ENCODE measurements at regions not wholly inside any gene's neighbourhood (a gene's known extent, or its start where the extent isn't known, plus 50 kb on each side); places are given as distances from the start of the nearest gene placed in this dataset.
"Not testable (repeated sequence)": the region's sequence is repeated elsewhere in the genome, so short reads cannot be mapped to it uniquely, and the experiment has no call there.

- not testable (repeated sequence) for DNase-seq (ENCODE audit: low spot score); H3K27me3 Mint-ChIP-seq (ENCODE audit: unreplicated experiment); H3K4me3 Mint-ChIP-seq (ENCODE audit: unreplicated experiment); H3K9me3 Mint-ChIP-seq (ENCODE audit: unreplicated experiment); H3K27ac Mint-ChIP-seq (ENCODE audit: unreplicated experiment); H3K36me3 Mint-ChIP-seq (ENCODE audit: low read depth, unreplicated experiment); H3K4me1 Mint-ChIP-seq (ENCODE audit: unreplicated experiment)
Observed at GRCh38 chr17:22044706-22045246, 352.5 kb downstream of the KCNJ18 start.

GRCh38 chr17:22047521-22047920 lies 355.2 kb downstream of the KCNJ18 start:
- not testable (repeated sequence) for H3K4me1 Mint-ChIP-seq (ENCODE audit: unreplicated experiment); H3K4me3 Mint-ChIP-seq (ENCODE audit: unreplicated experiment); H3K27ac Mint-ChIP-seq (ENCODE audit: unreplicated experiment); H3K27me3 Mint-ChIP-seq (ENCODE audit: unreplicated experiment); H3K36me3 Mint-ChIP-seq (ENCODE audit: low read depth, unreplicated experiment); H3K9me3 Mint-ChIP-seq (ENCODE audit: unreplicated experiment); DNase-seq (ENCODE audit: low spot score)

GRCh38 chr17:22048226-22048625 lies 355.9 kb downstream of the KCNJ18 start:
- not testable (repeated sequence) for H3K27me3 Mint-ChIP-seq (ENCODE audit: unreplicated experiment); H3K27ac Mint-ChIP-seq (ENCODE audit: unreplicated experiment); DNase-seq (ENCODE audit: low spot score); H3K4me1 Mint-ChIP-seq (ENCODE audit: unreplicated experiment); H3K9me3 Mint-ChIP-seq (ENCODE audit: unreplicated experiment); H3K36me3 Mint-ChIP-seq (ENCODE audit: low read depth, unreplicated experiment); H3K4me3 Mint-ChIP-seq (ENCODE audit: unreplicated experiment)

- not testable (repeated sequence) for H3K36me3 Mint-ChIP-seq (ENCODE audit: low read depth, unreplicated experiment); DNase-seq (ENCODE audit: low spot score); H3K27ac Mint-ChIP-seq (ENCODE audit: unreplicated experiment); H3K4me1 Mint-ChIP-seq (ENCODE audit: unreplicated experiment); H3K4me3 Mint-ChIP-seq (ENCODE audit: unreplicated experiment); H3K27me3 Mint-ChIP-seq (ENCODE audit: unreplicated experiment); H3K9me3 Mint-ChIP-seq (ENCODE audit: unreplicated experiment)
Observed at GRCh38 chr17:22050766-22051165, 358.4 kb downstream of the KCNJ18 start.

GRCh38 chr17:22052715-22053114 lies 360.4 kb downstream of the KCNJ18 start:
- H3K9me3 Mint-ChIP-seq (ENCODE audit: unreplicated experiment); H3K4me3 Mint-ChIP-seq (ENCODE audit: unreplicated experiment); H3K36me3 Mint-ChIP-seq (ENCODE audit: low read depth, unreplicated experiment); DNase-seq (ENCODE audit: low spot score); H3K4me1 Mint-ChIP-seq (ENCODE audit: unreplicated experiment); H3K27ac Mint-ChIP-seq (ENCODE audit: unreplicated experiment); H3K27me3 Mint-ChIP-seq (ENCODE audit: unreplicated experiment): not testable (repeated sequence)

- not testable (repeated sequence) for H3K9me3 Mint-ChIP-seq (ENCODE audit: unreplicated experiment); H3K27me3 Mint-ChIP-seq (ENCODE audit: unreplicated experiment); DNase-seq (ENCODE audit: low spot score); H3K4me1 Mint-ChIP-seq (ENCODE audit: unreplicated experiment); H3K27ac Mint-ChIP-seq (ENCODE audit: unreplicated experiment); H3K4me3 Mint-ChIP-seq (ENCODE audit: unreplicated experiment); H3K36me3 Mint-ChIP-seq (ENCODE audit: low read depth, unreplicated experiment)
Observed at GRCh38 chr17:22056566-22056965, 364.2 kb downstream of the KCNJ18 start.

- not testable (repeated sequence) for DNase-seq (ENCODE audit: low spot score); H3K9me3 Mint-ChIP-seq (ENCODE audit: unreplicated experiment); H3K27ac Mint-ChIP-seq (ENCODE audit: unreplicated experiment); H3K27me3 Mint-ChIP-seq (ENCODE audit: unreplicated experiment); H3K36me3 Mint-ChIP-seq (ENCODE audit: low read depth, unreplicated experiment); H3K4me3 Mint-ChIP-seq (ENCODE audit: unreplicated experiment); H3K4me1 Mint-ChIP-seq (ENCODE audit: unreplicated experiment)
Observed at GRCh38 chr17:22075918-22076317, 383.6 kb downstream of the KCNJ18 start.

GRCh38 chr17:22088589-22088988 lies 396.3 kb downstream of the KCNJ18 start:
- H3K27me3 Mint-ChIP-seq (ENCODE audit: unreplicated experiment); H3K9me3 Mint-ChIP-seq (ENCODE audit: unreplicated experiment); H3K4me1 Mint-ChIP-seq (ENCODE audit: unreplicated experiment); H3K27ac Mint-ChIP-seq (ENCODE audit: unreplicated experiment); H3K4me3 Mint-ChIP-seq (ENCODE audit: unreplicated experiment); H3K36me3 Mint-ChIP-seq (ENCODE audit: low read depth, unreplicated experiment); DNase-seq (ENCODE audit: low spot score): not testable (repeated sequence)

GRCh38 chr17:22090263-22090935 lies 398.1 kb downstream of the KCNJ18 start:
- H3K4me3 Mint-ChIP-seq (ENCODE audit: unreplicated experiment): no peak overlapping the region
- no peaks in the 10 kb centered on the region for H3K36me3 Mint-ChIP-seq (ENCODE audit: low read depth, unreplicated experiment)
- H3K4me1 Mint-ChIP-seq (ENCODE audit: unreplicated experiment): no peaks in the 10 kb centered on the region
- peaks cover 5% of the 10 kb centered on the region for H3K27me3 Mint-ChIP-seq (ENCODE audit: unreplicated experiment)
- no peak for DNase-seq (ENCODE audit: low spot score)
- no peak overlapping the region for H3K27ac Mint-ChIP-seq (ENCODE audit: unreplicated experiment)
- H3K9me3 Mint-ChIP-seq (ENCODE audit: unreplicated experiment): no peaks in the 10 kb centered on the region
- no peak for TF ChIP-seq CTCF (IDR thresholded peaks at IDR 0.05; ENCODE audit: unreplicated experiment)

- not testable (repeated sequence) for DNase-seq (ENCODE audit: low spot score); H3K4me3 Mint-ChIP-seq (ENCODE audit: unreplicated experiment); H3K27ac Mint-ChIP-seq (ENCODE audit: unreplicated experiment); H3K36me3 Mint-ChIP-seq (ENCODE audit: low read depth, unreplicated experiment); H3K27me3 Mint-ChIP-seq (ENCODE audit: unreplicated experiment); H3K9me3 Mint-ChIP-seq (ENCODE audit: unreplicated experiment); H3K4me1 Mint-ChIP-seq (ENCODE audit: unreplicated experiment)
Observed at GRCh38 chr17:22091041-22091679, 398.8 kb downstream of the KCNJ18 start.

GRCh38 chr17:22091840-22092239 lies 399.5 kb downstream of the KCNJ18 start:
- not testable (repeated sequence) for H3K27me3 Mint-ChIP-seq (ENCODE audit: unreplicated experiment); DNase-seq (ENCODE audit: low spot score); H3K9me3 Mint-ChIP-seq (ENCODE audit: unreplicated experiment); H3K36me3 Mint-ChIP-seq (ENCODE audit: low read depth, unreplicated experiment); H3K4me3 Mint-ChIP-seq (ENCODE audit: unreplicated experiment); H3K27ac Mint-ChIP-seq (ENCODE audit: unreplicated experiment); H3K4me1 Mint-ChIP-seq (ENCODE audit: unreplicated experiment)
